ENCODE measurements at regions not wholly inside any gene's neighbourhood (a gene's known extent, or its start where the extent isn't known, plus 50 kb on each side); places are given as distances from the start of the nearest gene placed in this dataset.
A peak's percentile ranks its signal among the peaks of the same experiment; 100 is the strongest.

GRCh38 chrX:134747006-134747405 lies 50.0 kb downstream of the PABIR2 start:
- Histone ChIP-seq H3K9me3 (ENCODE audit: low read depth) (no peaks in the 10 kb centered on the region), H3K4me3 (no peak overlapping the region), H3K36me3 (no peaks in the 10 kb centered on the region), H3K4me1 (ENCODE audit: low read depth) (no peaks in the 10 kb centered on the region), H3K27ac (no peak overlapping the region), H3K27me3 (no peaks in the 10 kb centered on the region)
- no peak for DNase-seq (ENCODE audit: low read depth in 1 of 2, low spot score in 1 of 2)
- TF ChIP-seq CTCF (IDR thresholded peaks at IDR 0.05; ENCODE audit: low read depth, low read length) = no peak

- Histone ChIP-seq H3K4me1 (ENCODE audit: low read depth) (no peaks in the 10 kb centered on the region), H3K27ac (no peak overlapping the region), H3K27me3 (no peaks in the 10 kb centered on the region), H3K4me3 (no peak overlapping the region), H3K9me3 (ENCODE audit: low read depth) (no peaks in the 10 kb centered on the region), H3K36me3 (no peaks in the 10 kb centered on the region)
- DNase-seq (ENCODE audit: low read depth in 1 of 2, low spot score in 1 of 2) = no peak
- no peak for TF ChIP-seq CTCF (IDR thresholded peaks at IDR 0.05; ENCODE audit: low read depth, low read length)
Measured at GRCh38 chrX:134746410-134746785, 50.6 kb downstream of the PABIR2 start.

- no peak for TF ChIP-seq CTCF (IDR thresholded peaks at IDR 0.05; ENCODE audit: low read depth, low read length)
- Histone ChIP-seq H3K4me3 (no peak overlapping the region), H3K27ac (no peak overlapping the region), H3K9me3 (ENCODE audit: low read depth) (no peaks in the 10 kb centered on the region), H3K27me3 (no peaks in the 10 kb centered on the region), H3K4me1 (ENCODE audit: low read depth) (no peaks in the 10 kb centered on the region), H3K36me3 (no peaks in the 10 kb centered on the region)
- DNase-seq (ENCODE audit: low read depth in 1 of 2, low spot score in 1 of 2) = no peak
Measured at GRCh38 chrX:134745636-134746409, 51.2 kb downstream of the PABIR2 start.

GRCh38 chrX:134743091-134743490 lies 53.9 kb downstream of the PABIR2 start:
- TF ChIP-seq CTCF (IDR thresholded peaks at IDR 0.05; ENCODE audit: low read depth, low read length) = no peak
- no peak overlapping the region for H3K27ac ChIP-seq
- DNase-seq (ENCODE audit: low read depth in 1 of 2, low spot score in 1 of 2) = peak in 1 of 2 donors; percentile 34

GRCh38 chrX:134742573-134742972 lies 54.4 kb downstream of the PABIR2 start:
- Histone ChIP-seq H3K9me3 (ENCODE audit: low read depth) (no peaks in the 10 kb centered on the region), H3K27me3 (no peaks in the 10 kb centered on the region), H3K36me3 (no peaks in the 10 kb centered on the region), H3K4me1 (ENCODE audit: low read depth) (no peaks in the 10 kb centered on the region), H3K27ac (no peak overlapping the region), H3K4me3 (no peak overlapping the region)
- DNase-seq (ENCODE audit: low read depth in 1 of 2, low spot score in 1 of 2) = no peak
- TF ChIP-seq CTCF (IDR thresholded peaks at IDR 0.05; ENCODE audit: low read depth, low read length) = no peak

More at GRCh38 chrX:134743091-134743490, 53.9 kb downstream of the PABIR2 start:
- no peaks in the 10 kb centered on the region for H3K27me3 ChIP-seq
- no peaks in the 10 kb centered on the region for H3K4me1 ChIP-seq (ENCODE audit: low read depth)
- no peaks in the 10 kb centered on the region for H3K36me3 ChIP-seq
- H3K9me3 ChIP-seq (ENCODE audit: low read depth) = no peaks in the 10 kb centered on the region
- H3K4me3 ChIP-seq = no peak overlapping the region

Measured in cardiac muscle cell (in vitro differentiated cells and primary cell).